ENCODE measurements at regions not wholly inside any gene's neighbourhood (a gene's known extent, or its start where the extent isn't known, plus 50 kb on each side); places are given as distances from the start of the nearest gene placed in this dataset.

DNA sequence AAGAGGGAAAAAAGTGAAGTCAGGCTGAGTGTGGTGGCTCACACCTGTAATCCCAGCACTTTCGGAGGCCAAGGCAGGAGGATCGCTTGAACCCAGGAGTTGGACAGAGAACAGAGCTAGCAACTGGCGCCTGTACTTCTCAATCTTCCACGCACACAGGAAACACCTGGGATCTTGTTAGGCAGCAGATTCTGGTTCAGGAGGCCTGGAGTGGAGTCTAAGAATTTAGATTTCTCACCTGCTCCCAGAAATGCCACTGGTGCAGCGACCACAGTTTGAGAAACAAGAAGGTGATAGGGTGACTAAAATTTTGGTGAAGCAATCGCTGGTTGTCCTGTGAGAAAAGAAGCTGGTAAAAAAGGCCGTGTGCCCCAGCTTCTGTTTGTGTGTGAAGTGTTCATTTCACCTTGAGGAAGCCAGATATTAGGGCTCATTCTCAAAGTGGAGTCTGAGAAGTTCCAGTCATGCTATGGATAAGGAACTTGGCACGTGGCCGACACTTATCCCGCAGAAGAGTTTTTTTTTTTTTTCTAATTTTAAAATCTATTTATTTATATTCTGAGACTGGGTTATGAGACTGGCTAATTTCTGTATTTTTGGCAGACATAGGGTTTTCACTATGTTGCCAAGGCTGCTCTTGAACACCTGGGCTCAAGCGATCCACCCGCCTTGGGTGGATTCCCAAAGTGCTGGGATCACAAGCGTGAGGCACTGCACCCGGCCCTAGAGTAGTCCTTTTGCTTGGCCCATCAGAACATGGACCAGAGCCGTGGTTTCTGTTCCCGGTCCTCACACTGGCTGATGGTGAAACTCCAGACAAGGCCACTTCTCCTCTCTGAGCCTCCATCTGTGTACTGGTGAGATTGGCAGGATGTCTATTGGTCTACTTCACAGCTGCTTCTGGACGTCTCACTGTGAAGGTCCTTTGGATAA lies 324.6 kb upstream of the PROK2 start:
- FAIRE-seq (no peak), DNase-seq (ENCODE audit: insufficient read length) (no peak)
- no peak for TF ChIP-seq POLR2A (IDR thresholded peaks at IDR 0.05; ENCODE audit: low read depth, low read length)
- TF ChIP-seq POLR2AphosphoS5 (IDR thresholded peaks at IDR 0.05; ENCODE audit: low read depth, low read length) = no peak
- TF ChIP-seq TAF1 (IDR thresholded peaks at IDR 0.05; ENCODE audit: borderline replicate concordance, low read depth, low read length) = no peak

DNA sequence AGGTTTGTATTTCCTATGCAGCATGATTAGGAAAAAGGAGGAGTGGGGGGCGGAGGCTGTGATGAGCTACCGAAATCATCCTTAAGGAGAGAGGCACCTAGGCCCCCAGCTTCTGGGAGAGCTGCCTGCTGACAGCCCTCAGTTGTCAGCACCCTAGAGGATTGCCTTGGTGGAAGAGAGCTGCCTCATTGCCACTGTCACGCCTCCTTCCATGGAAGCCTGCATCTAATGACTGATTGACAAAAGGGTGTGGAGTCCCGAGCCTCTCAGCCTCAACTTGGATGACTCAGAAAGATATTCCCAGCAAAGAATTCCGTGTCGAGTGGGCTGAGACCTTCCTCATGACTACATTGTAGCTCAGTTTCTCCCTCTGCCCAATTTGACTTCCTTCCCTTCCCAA lies 320.4 kb upstream of the PROK2 start:
- no peak for DNase-seq (ENCODE audit: insufficient read length)
- FAIRE-seq = no peak
- TF ChIP-seq POLR2A (IDR thresholded peaks at IDR 0.05; ENCODE audit: low read depth, low read length) (no peak), TAF1 (IDR thresholded peaks at IDR 0.05; ENCODE audit: borderline replicate concordance, low read depth, low read length) (no peak), POLR2AphosphoS5 (IDR thresholded peaks at IDR 0.05; ENCODE audit: low read depth, low read length) (no peak)

DNA sequence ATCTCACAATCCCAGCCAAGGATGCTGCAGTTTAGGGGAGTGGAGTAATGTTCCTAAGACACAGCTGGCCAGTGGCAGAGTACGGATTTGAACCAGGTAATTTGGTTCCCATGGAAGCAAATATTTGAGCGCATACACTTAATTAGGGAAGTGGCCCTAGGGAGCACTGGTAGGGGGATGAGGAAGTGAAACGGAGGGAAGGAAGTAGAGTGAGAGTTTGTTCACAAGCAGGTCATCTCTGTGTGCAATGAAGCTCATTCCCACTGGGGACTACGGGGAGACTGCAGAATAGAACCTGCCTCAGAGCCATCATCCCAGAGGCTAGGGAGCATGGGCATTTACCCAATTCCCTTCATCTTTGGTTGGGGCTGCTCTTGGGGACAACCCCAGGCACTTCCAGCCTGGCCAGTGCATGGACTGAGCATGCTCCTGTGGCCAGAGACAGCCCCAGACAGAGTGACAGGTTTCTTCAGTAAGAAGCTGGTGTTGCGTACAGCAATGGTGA lies 317.2 kb upstream of the PROK2 start:
- DNase-seq (ENCODE audit: insufficient read length) (peak; percentile 47), FAIRE-seq (peak; percentile 97)
- no peak for TF ChIP-seq POLR2A (IDR thresholded peaks at IDR 0.05; ENCODE audit: low read depth, low read length)
- no peak for TF ChIP-seq TAF1 (IDR thresholded peaks at IDR 0.05; ENCODE audit: borderline replicate concordance, low read depth, low read length)
- no peak for TF ChIP-seq POLR2AphosphoS5 (IDR thresholded peaks at IDR 0.05; ENCODE audit: low read depth, low read length)

DNA sequence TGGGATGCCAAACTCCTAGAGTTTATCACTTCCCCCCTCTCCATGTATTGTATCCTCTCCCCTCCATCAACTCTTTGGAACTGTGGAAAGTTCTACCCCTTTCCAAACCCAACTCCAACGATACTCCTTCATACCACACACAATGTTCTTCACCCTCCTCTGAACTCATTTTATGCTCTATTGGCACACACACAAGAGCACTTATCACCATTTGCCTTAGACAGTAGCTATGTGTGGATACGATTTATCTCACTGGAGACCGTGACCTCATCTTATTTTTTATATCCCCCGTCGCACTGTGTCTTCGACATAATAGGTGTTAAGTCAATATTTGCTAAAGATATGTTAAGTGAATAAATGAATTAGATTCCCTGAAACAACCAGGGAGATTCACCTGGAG lies 316.5 kb upstream of the PROK2 start:
- FAIRE-seq (no peak), DNase-seq (ENCODE audit: insufficient read length) (no peak)
- no peak for TF ChIP-seq POLR2AphosphoS5 (IDR thresholded peaks at IDR 0.05; ENCODE audit: low read depth, low read length)
- TF ChIP-seq POLR2A (IDR thresholded peaks at IDR 0.05; ENCODE audit: low read depth, low read length) = no peak
- no peak for TF ChIP-seq TAF1 (IDR thresholded peaks at IDR 0.05; ENCODE audit: borderline replicate concordance, low read depth, low read length)

DNA sequence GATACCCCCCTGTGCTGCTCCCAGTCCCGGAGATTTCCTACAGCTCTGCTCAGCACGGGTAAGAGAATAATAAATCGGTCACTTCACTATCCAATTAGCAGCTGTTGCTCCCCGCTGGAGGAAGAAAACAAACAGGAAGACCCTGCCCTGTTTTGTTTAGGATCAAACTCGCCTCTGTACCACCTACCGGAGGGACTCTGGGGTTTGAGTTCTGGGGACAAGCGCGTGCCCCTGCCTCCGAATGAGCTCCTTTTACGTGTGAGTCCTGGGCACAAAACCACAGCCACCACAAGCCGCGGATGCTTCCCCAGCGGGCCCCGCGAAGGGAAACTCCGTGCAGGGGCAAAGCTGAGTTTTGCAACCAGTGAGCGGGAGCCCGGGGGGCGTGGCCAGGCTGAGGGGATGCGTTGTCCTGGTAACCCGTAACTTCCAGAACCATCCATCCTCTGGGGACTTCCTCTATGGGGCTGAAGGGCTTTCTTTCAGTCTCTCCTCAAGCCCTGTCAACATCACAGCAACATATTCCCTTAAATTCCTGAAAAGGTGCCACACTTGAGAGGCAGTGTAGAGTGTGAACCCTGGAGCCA lies 315.7 kb upstream of the PROK2 start:
- TF ChIP-seq POLR2A (IDR thresholded peaks at IDR 0.05; ENCODE audit: low read depth, low read length) (peak; percentile 46; the same call in 1 of the 2 replicates), POLR2AphosphoS5 (IDR thresholded peaks at IDR 0.05; ENCODE audit: low read depth, low read length) (peak; percentile 27; the same call in 1 of the 2 replicates), TAF1 (IDR thresholded peaks at IDR 0.05; ENCODE audit: borderline replicate concordance, low read depth, low read length) (0 out of 2 replicates have a peak, but pooled peaks have one; percentile 35)
- FAIRE-seq (peak; percentile 98), DNase-seq (ENCODE audit: insufficient read length) (peak; percentile 74)

DNA sequence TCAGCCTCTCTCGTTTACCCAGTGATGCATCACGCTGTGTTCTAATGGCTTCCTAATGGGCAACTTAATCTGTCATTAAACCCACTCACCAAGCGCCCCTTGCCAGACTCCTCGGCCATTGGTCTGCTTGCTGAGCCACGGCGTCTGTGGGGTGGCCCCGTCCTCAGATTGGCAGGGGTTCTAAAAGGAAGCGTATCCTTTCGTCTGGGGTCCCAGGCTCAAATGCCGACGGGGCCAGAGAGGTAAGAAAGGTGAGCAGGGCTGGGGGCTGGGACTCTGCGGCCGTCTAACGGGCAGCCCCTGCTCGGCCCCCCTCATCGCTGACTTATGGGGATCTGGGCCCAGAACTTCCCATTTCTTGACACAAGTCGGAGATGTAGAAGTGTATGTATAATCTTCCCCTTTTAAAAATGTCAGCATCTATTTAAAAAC lies 315.1 kb upstream of the PROK2 start:
- DNase-seq (ENCODE audit: insufficient read length) = no peak
- FAIRE-seq = no peak
- no peak for TF ChIP-seq POLR2AphosphoS5 (IDR thresholded peaks at IDR 0.05; ENCODE audit: low read depth, low read length)
- no peak for TF ChIP-seq TAF1 (IDR thresholded peaks at IDR 0.05; ENCODE audit: borderline replicate concordance, low read depth, low read length)
- TF ChIP-seq POLR2A (IDR thresholded peaks at IDR 0.05; ENCODE audit: low read depth, low read length) = no peak

DNA sequence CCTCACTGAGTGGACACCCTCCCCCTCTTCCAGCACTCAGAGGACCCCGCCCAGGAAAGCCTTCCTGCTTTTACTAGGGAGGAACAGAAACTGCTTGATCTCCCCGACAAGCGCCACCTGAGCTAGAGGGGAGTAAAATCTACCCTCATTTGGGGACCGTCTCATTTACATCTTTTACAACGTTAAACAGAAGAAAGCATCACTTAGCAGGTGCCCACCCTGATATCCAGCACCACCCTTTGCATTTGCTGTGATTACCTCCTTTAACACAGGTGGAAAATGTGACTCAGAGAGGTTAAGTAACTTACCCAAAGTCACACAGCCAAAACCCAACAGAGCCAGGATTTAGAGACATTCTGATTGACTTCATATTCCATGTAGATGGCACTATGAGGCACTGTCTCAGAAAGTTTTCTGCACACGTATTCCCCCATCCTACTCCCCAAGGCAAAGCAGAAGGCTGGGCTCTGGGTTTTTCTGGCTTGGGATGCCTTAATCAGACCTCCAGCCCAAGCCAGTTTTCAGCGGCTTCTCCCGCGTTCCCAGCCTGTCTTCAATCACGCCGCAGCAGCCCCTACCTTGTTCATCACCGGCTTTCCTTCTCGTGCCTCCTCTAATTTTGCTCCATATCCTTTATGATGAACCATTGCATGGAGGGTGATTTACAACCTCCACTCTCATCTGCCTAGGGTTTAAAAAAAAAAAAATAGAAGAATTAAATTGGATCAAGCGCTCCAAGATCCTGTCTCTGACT lies 314.6 kb upstream of the PROK2 start:
- peak; percentile 91 for FAIRE-seq
- DNase-seq (ENCODE audit: insufficient read length) = no peak

DNA sequence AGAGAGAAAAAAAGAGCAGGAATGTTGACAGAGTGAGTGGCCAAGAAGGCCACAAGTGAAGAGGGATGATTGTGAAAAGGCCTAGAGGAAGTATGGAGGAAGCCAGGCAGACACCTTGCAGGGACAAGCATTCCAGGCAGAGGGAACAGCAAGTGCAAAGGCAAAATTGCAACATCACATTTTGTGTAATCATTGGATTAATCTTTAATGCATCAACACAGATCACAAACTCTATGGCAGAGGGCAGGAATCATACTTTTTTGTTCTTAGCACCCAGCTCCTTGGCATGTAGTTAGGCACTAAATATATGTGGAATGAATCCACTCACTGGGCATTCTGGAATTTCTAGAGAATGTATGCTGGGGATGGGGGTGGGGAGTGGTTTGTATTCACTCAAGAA lies 312.1 kb upstream of the PROK2 start:
- FAIRE-seq (no peak), DNase-seq (ENCODE audit: insufficient read length) (no peak)
- TF ChIP-seq TAF1 (IDR thresholded peaks at IDR 0.05; ENCODE audit: borderline replicate concordance, low read depth, low read length) = no peak
- TF ChIP-seq POLR2AphosphoS5 (IDR thresholded peaks at IDR 0.05; ENCODE audit: low read depth, low read length) = no peak
- no peak for TF ChIP-seq POLR2A (IDR thresholded peaks at IDR 0.05; ENCODE audit: low read depth, low read length)

More for the DNA sequence above, 314.6 kb upstream of the PROK2 start:
- TF ChIP-seq POLR2A (IDR thresholded peaks at IDR 0.05; ENCODE audit: low read depth, low read length) (no peak), POLR2AphosphoS5 (IDR thresholded peaks at IDR 0.05; ENCODE audit: low read depth, low read length) (no peak), TAF1 (IDR thresholded peaks at IDR 0.05; ENCODE audit: borderline replicate concordance, low read depth, low read length) (no peak)

DNA sequence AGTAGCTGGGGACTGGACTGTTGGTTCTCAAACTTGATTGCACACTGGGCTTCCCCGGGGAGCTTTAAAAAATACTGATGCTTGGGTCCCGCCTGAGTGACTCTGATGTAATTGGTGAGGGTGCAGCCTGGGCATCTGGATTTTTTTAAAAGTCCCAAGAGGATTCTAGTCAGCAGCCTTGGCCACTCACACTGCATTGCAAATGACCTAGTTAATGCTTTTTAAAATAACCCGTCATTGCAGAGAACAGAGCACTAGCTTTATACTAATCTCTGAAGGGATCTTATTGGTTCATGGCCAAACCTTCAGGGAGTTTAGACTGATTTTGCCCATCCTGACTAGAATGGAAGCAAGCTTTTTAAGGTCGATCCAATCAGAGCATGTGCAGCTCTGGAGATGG lies 310.6 kb upstream of the PROK2 start:
- no peak for TF ChIP-seq POLR2AphosphoS5 (IDR thresholded peaks at IDR 0.05; ENCODE audit: low read depth, low read length)
- FAIRE-seq (peak; percentile 81), DNase-seq (ENCODE audit: insufficient read length) (no peak)

DNA sequence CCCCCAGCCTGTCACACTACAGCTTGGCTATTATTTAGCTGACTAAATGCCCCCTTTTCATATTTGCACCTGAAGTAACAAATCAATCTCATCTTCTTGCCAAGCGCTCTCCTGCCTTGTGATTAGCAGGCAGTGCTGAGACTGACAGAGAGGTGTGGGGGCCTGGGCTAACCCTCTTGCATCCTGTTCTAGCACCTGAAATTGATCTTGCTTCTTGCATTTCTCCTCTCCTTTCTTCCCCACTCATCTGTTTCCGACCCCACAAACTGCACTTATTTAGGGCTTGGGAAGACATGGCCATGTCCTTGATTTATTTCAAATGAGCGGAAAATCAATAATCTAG lies 309.0 kb upstream of the PROK2 start:
- DNase-seq (ENCODE audit: insufficient read length) (no peak), FAIRE-seq (peak; percentile 88)
- TF ChIP-seq TAF1 (IDR thresholded peaks at IDR 0.05; ENCODE audit: borderline replicate concordance, low read depth, low read length) = no peak
- no peak for TF ChIP-seq POLR2A (IDR thresholded peaks at IDR 0.05; ENCODE audit: low read depth, low read length)
- TF ChIP-seq POLR2AphosphoS5 (IDR thresholded peaks at IDR 0.05; ENCODE audit: low read depth, low read length) = no peak

DNA sequence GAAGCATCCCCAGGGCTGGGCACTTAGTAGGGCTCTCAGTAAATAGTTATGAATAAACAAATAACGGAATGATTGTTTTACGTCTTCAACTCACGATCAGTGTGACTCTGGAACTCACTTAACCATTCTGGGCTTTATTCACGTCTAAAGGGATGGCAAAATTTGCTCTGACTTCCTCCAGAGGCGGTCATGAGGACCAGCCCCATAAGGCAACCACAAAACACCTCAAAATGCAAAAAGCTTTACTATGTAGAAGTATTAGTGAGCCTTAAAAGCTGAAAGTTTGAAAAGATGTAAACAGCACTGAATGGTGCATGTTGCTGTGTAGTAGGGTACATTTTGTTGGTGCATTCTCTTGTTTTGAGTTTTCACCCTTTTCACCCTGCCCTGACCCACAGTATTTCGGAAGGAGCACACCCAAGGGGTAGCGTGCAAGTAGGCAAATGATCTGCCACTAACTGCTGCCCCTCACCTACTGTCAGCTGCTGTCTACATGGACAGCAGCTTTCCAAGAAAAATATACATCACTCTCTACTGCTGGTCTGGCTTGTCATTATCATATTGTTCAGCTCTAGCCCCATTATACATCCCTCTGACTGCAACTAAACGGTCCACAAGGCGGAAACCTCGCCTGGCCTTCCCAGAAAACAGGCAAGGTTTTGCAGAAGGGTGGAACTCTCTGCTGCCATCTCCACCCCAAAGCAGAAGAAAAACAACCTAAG lies 308.5 kb upstream of the PROK2 start:
- no peak for TF ChIP-seq POLR2A (IDR thresholded peaks at IDR 0.05; ENCODE audit: low read depth, low read length)
- TF ChIP-seq TAF1 (IDR thresholded peaks at IDR 0.05; ENCODE audit: borderline replicate concordance, low read depth, low read length) = no peak
- TF ChIP-seq POLR2AphosphoS5 (IDR thresholded peaks at IDR 0.05; ENCODE audit: low read depth, low read length) = no peak
- DNase-seq (ENCODE audit: insufficient read length) (no peak), FAIRE-seq (peak; percentile 78)
